Activated CD4-positive, alpha-beta T cell treated with anti-CD3 and anti-CD28 coated beads, Interleukin-10, Interleukin-2, amounts not matched to agents 100 ng/mL and 50 ng/mL, durations not matched to agents 16 hours and 8 hours (primary cell): ENCODE measurements at regions not wholly inside any gene's neighbourhood (a gene's known extent, or its start where the extent isn't known, plus 50 kb on each side); places are given as distances from the start of the nearest gene placed in this dataset.
A peak's percentile ranks its signal among the peaks of the same experiment; 100 is the strongest.
"Not testable (repeated sequence)": the region's sequence is repeated elsewhere in the genome, so short reads cannot be mapped to it uniquely, and the experiment has no call there.

ENCODE experiments used
- DNase-seq: peaks from one replicate; pipeline ENCODE4 v3.0.0-alpha.2; 2020

GRCh38 chrX:113275804-113276203 lies 435.2 kb upstream of the AMOT start:
- no peak for DNase-seq

- DNase-seq, result no peak
Observed at GRCh38 chrX:113274791-113275190, 434.2 kb upstream of the AMOT start.

- peak; percentile 1 for DNase-seq
Observed at GRCh38 chrX:113274345-113274744, 433.7 kb upstream of the AMOT start.

GRCh38 chrX:113269203-113269602 lies 428.6 kb upstream of the AMOT start:
- no peak for DNase-seq

- DNase-seq, result no peak
Observed at GRCh38 chrX:113260474-113260873, 419.8 kb upstream of the AMOT start.

GRCh38 chrX:113222305-113222704 lies 381.7 kb upstream of the AMOT start:
- DNase-seq, result no peak

GRCh38 chrX:113212052-113212451 lies 371.4 kb upstream of the AMOT start:
- DNase-seq, result no peak

- DNase-seq, result no peak
Observed at GRCh38 chrX:113202601-113203000, 362.0 kb upstream of the AMOT start.

GRCh38 chrX:113195949-113196348 lies 355.3 kb upstream of the AMOT start:
- DNase-seq, result no peak

- no peak for DNase-seq
Observed at GRCh38 chrX:113192418-113192817, 351.8 kb upstream of the AMOT start.

GRCh38 chrX:113157496-113157895 lies 316.9 kb upstream of the AMOT start:
- no peak for DNase-seq

GRCh38 chrX:113154315-113154714 lies 313.7 kb upstream of the AMOT start:
- DNase-seq, result not testable (repeated sequence)

GRCh38 chrX:113136836-113137235 lies 296.2 kb upstream of the AMOT start:
- DNase-seq, result no peak

- no peak for DNase-seq
Observed at GRCh38 chrX:113133316-113133715, 292.7 kb upstream of the AMOT start.

GRCh38 chrX:113124693-113125092 lies 284.1 kb upstream of the AMOT start:
- DNase-seq, result no peak

- DNase-seq, result no peak
Observed at GRCh38 chrX:113075521-113075920, 234.9 kb upstream of the AMOT start.

GRCh38 chrX:113059714-113060113 lies 219.1 kb upstream of the AMOT start:
- peak; percentile 2 for DNase-seq

GRCh38 chrX:113058634-113059033 lies 218.0 kb upstream of the AMOT start:
- peak; percentile 62 for DNase-seq

GRCh38 chrX:113048896-113049295 lies 208.3 kb upstream of the AMOT start:
- no peak for DNase-seq

GRCh38 chrX:113048480-113048879 lies 207.8 kb upstream of the AMOT start:
- no peak for DNase-seq

- no peak for DNase-seq
Observed at GRCh38 chrX:113033966-113034680, 193.5 kb upstream of the AMOT start.

- no peak for DNase-seq
Observed at GRCh38 chrX:113019958-113020357, 179.3 kb upstream of the AMOT start.

- no peak for DNase-seq
Observed at GRCh38 chrX:113009837-113010236, 169.2 kb upstream of the AMOT start.

- DNase-seq, result no peak
Observed at GRCh38 chrX:113009029-113009428, 168.4 kb upstream of the AMOT start.

GRCh38 chrX:113001836-113002235 lies 161.2 kb upstream of the AMOT start:
- no peak for DNase-seq
